Activated CD8-positive, alpha-beta T cell treated with anti-CD3 and anti-CD28 coated beads for 36 hours (primary cell): ENCODE measurements at regions not wholly inside any gene's neighbourhood (a gene's known extent, or its start where the extent isn't known, plus 50 kb on each side); places are given as distances from the start of the nearest gene placed in this dataset.

Experiments used
- ATAC-seq: fragments of 200-7000 bp; cut with Tn5 transposase; one replicate; pipeline ENCODE4 v1.10.0; 2021; ENCODE audit warnings: mild to moderate bottlenecking, moderate library complexity
- CTCF ChIA-PET: fragments of 350-600 bp; sonication (Branson Sonifier 250); formaldehyde crosslinking; loops from one replicate; lab custom pipeline; 2021; ENCODE audit warnings: antibody characterized with exemption; lab: Charles Lee
- POLR2A ChIA-PET: fragments of 350-600 bp; sonication (Branson Sonifier 250); formaldehyde crosslinking; loops from one replicate; lab custom pipeline; 2021; ENCODE audit warnings: antibody characterized with exemption; lab: Charles Lee
- DNase-seq: peaks from one replicate; pipeline ENCODE4 v3.0.0-alpha.2; 2020
- H3K27ac Mint-ChIP-seq: one replicate; pipeline ENCODE4 v1.8.0; 2021; ENCODE audit warnings: mild to moderate bottlenecking, mixed read lengths
- H3K27me3 Mint-ChIP-seq: one replicate; pipeline ENCODE4 v1.8.0; 2021; ENCODE audit warnings: mixed read lengths
- H3K36me3 Mint-ChIP-seq: one replicate; pipeline ENCODE4 v1.8.0; 2021; ENCODE audit warnings: low read depth, mixed read lengths
- H3K4me1 Mint-ChIP-seq: one replicate; pipeline ENCODE4 v1.8.0; 2021; ENCODE audit warnings: low read depth, mixed read lengths
- H3K4me3 Mint-ChIP-seq: one replicate; pipeline ENCODE4 v1.8.0; 2021; ENCODE audit warnings: mild to moderate bottlenecking, moderate library complexity, mixed read lengths
- H3K9me3 Mint-ChIP-seq: one replicate; pipeline ENCODE4 v1.8.0; 2021; ENCODE audit warnings: mixed read lengths
- intact Hi-C: fragments of 100-400 bp; cut with micrococcal nuclease; formaldehyde crosslinking; loops from one replicate; pipeline ENCODE4 v1.10.0; 2022
- TF ChIP-seq, protein P1 (sequence below): fragments of 200-600 bp; IDR thresholded peaks from one replicate; pipeline ENCODE4 v1.8.0; 2022; ENCODE audit warnings: antibody characterized with exemption, mild to moderate bottlenecking

DNA sequence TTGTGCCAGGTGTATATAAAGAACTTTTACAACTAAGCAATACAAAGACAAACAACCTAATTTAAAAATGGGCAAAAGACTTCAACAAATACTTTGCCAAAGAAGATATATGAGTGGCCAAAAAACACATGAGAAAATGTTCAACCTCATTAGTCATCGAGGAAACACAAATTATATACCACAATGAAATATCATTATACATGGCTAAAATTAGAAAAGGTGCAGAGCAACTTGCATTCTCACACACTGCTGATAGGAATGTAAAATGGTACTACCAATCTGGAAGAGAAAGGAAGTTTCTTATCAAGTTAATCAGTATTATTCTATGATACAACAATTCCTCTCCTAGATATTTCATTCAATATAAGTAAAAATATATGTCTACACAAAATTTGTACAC is 131.6 kb upstream of the FRMD6 start:
- Mint-ChIP-seq H3K27ac (no peak overlapping the region), H3K36me3 (no peaks in the 10 kb centered on the region), H3K9me3 (peaks cover 2% of the 10 kb centered on the region), H3K27me3 (peaks cover 8% of the 10 kb centered on the region), H3K4me3 (no peak overlapping the region), H3K4me1 (no peaks in the 10 kb centered on the region)
- ChIA-PET POLR2A (no interaction called here), CTCF (no interaction called here)
- TF ChIP-seq, protein P1, sequence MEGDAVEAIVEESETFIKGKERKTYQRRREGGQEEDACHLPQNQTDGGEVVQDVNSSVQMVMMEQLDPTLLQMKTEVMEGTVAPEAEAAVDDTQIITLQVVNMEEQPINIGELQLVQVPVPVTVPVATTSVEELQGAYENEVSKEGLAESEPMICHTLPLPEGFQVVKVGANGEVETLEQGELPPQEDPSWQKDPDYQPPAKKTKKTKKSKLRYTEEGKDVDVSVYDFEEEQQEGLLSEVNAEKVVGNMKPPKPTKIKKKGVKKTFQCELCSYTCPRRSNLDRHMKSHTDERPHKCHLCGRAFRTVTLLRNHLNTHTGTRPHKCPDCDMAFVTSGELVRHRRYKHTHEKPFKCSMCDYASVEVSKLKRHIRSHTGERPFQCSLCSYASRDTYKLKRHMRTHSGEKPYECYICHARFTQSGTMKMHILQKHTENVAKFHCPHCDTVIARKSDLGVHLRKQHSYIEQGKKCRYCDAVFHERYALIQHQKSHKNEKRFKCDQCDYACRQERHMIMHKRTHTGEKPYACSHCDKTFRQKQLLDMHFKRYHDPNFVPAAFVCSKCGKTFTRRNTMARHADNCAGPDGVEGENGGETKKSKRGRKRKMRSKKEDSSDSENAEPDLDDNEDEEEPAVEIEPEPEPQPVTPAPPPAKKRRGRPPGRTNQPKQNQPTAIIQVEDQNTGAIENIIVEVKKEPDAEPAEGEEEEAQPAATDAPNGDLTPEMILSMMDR = no peak
- intact Hi-C loops = no loop called here
- no peak for ATAC-seq
- no peak for DNase-seq

GRCh38 chr14:51521764-51522163 is 129.9 kb upstream of the FRMD6 start:
- H3K4me1 Mint-ChIP-seq = no peaks in the 10 kb centered on the region
- no peak for DNase-seq
- H3K27me3 Mint-ChIP-seq = peaks cover 7% of the 10 kb centered on the region
- ChIA-PET POLR2A (no interaction called here), CTCF (interaction anchor here (1.7 kb wide), 1 partner anchor 10 kb away, joined by 7 read pairs; no protein-coding TSS in a partner anchor)
- H3K9me3 Mint-ChIP-seq = peaks cover 2% of the 10 kb centered on the region
- no peak overlapping the region for H3K27ac Mint-ChIP-seq
- no peak overlapping the region for H3K4me3 Mint-ChIP-seq
- intact Hi-C loops = no loop called here
- H3K36me3 Mint-ChIP-seq = no peaks in the 10 kb centered on the region
- ATAC-seq = no peak
- TF ChIP-seq, protein P1 = no peak

- no peak overlapping the region for H3K27ac Mint-ChIP-seq
- intact Hi-C loops = no loop called here
- CTCF ChIA-PET = no interaction called here
These were observed 128.5 kb upstream of the FRMD6 start for GRCh38 chr14:51523243-51523642.

GRCh38 chr14:51525739-51526138 is 126.0 kb upstream of the FRMD6 start:
- no peaks in the 10 kb centered on the region for H3K36me3 Mint-ChIP-seq
- CTCF ChIA-PET = no interaction called here
- H3K4me3 Mint-ChIP-seq = no peak overlapping the region
- peaks cover 2% of the 10 kb centered on the region for H3K9me3 Mint-ChIP-seq
- intact Hi-C loops = no loop called here
- no peak for DNase-seq
- no peaks in the 10 kb centered on the region for H3K4me1 Mint-ChIP-seq
- H3K27me3 Mint-ChIP-seq = peaks cover 2% of the 10 kb centered on the region
- ATAC-seq = peak; percentile 45
- no peak overlapping the region for H3K27ac Mint-ChIP-seq
- POLR2A ChIA-PET = no interaction called here
- TF ChIP-seq, protein P1 = no peak

More at GRCh38 chr14:51523243-51523642, 128.5 kb upstream of the FRMD6 start:
- ATAC-seq (no peak), DNase-seq (no peak)
- Mint-ChIP-seq H3K27me3 (peaks cover 7% of the 10 kb centered on the region), H3K4me1 (no peaks in the 10 kb centered on the region), H3K4me3 (no peak overlapping the region), H3K36me3 (no peaks in the 10 kb centered on the region), H3K9me3 (peaks cover 2% of the 10 kb centered on the region)
- TF ChIP-seq, protein P1 = no peak
- POLR2A ChIA-PET = no interaction called here

GRCh38 chr14:51527073-51527472 is 124.6 kb upstream of the FRMD6 start:
- no peak for ATAC-seq
- no peaks in the 10 kb centered on the region for H3K36me3 Mint-ChIP-seq
- H3K27me3 Mint-ChIP-seq = no peaks in the 10 kb centered on the region
- ChIA-PET POLR2A (no interaction called here), CTCF (interaction anchor here (0.6 kb wide), 1 partner anchor 8 kb away, joined by 4 read pairs; no protein-coding TSS in a partner anchor)
- no peak for DNase-seq
- intact Hi-C loops = no loop called here
- no peaks in the 10 kb centered on the region for H3K4me1 Mint-ChIP-seq
- H3K4me3 Mint-ChIP-seq = no peak overlapping the region
- TF ChIP-seq, protein P1 = no peak
- peaks cover 2% of the 10 kb centered on the region for H3K9me3 Mint-ChIP-seq
- H3K27ac Mint-ChIP-seq = no peak overlapping the region
